GM21737 (cell line): ENCODE measurements at regions not wholly inside any gene's neighbourhood (a gene's known extent, or its start where the extent isn't known, plus 50 kb on each side); places are given as distances from the start of the nearest gene placed in this dataset.

Source experiments
- ATAC-seq: cut with Tn5 transposase; IDR thresholded peaks from one replicate; pipeline ENCODE4 v1.9.1; 2021; ENCODE audit warnings: mild to moderate bottlenecking, moderate library complexity; ENCODE audit not compliant: unreplicated experiment

DNA sequence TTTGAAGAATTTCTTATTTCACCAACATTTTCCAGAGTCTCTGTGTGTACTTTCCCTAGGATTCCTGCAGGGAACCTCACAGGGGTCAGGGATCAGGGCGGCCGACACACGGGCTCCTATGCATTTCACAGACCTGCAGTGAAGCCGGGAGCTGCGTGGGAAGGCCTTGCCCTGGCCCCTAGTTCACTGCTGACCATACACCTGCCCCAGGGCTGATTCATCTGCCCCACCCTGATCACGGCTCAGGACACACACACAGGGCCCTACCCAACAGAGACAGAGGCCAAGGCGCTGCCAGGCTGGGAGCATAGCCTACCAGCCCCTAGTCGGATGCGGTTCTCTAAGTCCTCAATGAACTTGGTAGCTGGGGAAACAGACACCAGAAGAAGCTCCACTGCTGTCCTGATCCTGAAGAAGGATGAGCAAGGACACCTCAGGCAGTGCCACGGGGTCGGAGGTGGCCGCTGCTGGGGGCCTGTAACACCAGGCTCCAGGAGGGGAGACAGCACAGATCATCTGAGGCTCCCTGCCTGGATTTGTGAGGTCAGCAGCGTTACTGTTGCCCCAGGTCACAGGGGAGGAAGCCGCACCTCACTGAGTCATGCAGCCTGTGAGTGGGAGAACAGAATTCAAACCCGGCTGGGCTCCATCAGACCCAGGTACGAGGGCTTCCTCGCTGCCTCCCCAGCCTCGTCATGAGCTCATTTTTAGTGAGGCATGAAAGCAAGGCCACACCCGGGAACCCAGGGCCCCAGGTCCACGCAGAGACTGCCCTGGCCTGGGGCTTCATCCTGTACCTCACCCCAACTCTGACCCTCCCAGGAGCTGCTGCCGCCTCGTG, 278.8 kb upstream of the PPP2R2D start:
- ATAC-seq: no peak

DNA sequence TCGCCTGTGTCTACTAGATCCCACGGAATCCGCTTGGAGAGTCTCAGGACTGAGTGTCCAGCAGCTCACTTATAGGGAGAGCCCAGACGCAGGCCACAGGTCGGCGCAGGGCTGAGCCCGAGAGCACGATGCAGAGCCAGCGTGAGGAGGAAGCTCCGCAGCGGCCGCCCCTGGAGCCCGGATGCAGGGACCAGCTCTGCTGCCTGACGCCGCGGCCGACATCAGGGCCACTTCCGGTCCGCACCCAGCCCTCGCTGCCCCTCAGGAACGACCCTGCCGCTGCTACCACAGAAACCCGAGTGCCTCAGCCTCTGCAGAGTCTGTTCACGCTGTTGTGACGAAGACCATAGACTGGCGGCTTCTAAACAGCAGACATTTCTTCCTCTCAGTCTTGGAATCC, 275.8 kb upstream of the PPP2R2D start:
- ATAC-seq: no peak

DNA sequence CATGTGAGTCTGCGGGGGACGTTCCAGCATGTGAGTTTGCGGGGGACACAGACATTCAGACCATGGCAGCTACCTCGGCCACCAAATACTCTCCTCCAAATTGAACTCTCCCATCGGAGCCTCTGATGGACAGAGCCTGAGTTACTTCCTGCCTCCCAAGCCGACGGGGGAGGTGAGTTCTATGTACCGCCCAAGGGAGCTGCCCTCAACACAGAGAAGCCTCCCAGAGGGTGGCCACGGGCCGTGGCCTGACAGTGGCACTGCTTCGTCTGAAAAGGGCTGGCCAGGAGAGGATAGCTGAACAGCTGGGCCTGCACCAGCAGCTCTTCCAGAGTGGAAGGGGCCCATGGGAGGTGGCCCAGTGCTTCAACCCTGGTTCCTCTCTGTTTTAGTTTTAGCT, 274.5 kb upstream of the PPP2R2D start:
- no peak for ATAC-seq

DNA sequence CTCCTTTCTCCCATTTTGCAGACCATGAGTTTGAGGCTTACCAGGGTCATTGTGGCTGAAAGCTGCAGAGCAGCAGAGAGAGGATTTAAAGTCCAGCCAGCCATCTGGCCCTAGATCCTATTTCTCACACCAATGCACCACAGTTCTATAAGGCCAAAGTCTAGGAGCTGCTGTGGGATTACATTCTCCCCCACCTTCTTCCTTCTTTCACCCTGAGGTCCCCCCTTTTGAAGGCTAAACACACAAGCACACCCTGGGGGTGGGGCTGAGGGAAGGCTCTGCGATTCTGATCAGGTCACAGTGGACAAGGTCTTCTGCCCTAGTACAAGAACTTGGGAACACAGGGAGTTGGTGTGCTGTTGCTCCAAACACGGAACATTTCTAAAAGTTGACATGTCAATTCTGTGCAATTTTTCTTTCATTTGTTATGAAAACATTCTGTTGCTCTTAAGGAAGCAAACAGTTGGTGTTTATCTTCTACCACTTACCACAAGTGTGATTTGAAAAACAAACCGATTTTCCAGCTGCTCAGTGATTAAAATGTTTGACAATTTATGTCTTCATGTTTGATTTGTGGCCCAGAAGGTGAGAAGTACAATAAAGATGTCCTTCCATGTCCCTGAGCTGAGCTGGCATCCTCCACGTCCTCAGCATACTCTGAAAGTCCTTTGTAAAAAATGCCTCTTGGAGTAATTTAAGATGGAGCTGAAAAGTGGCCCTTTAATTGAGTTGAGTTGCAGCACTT, 271.6 kb upstream of the PPP2R2D start:
- no peak for ATAC-seq

DNA sequence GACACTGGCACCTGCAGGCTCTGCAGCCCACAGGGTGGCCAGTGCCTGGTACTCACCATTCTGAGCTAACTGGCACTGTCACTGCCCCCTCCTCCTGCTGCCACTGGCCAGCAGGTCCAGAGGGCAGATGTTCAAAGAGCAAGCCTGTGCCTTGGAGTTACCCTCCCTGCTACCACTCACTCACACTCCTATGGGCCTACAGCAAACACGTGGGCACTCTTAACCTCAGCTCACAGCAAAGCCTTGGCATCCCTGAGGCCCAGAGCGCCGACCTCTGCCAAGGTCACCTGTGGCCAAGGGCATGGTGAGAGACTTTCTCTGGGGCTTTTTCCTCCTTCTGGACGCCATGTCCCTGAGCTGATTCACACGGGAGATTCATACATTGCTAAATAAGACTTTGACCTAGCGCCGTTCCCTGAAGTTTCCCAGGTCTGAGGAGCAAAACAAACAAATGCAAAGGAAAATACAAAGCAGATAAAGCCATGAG, 270.0 kb upstream of the PPP2R2D start:
- no peak for ATAC-seq

DNA sequence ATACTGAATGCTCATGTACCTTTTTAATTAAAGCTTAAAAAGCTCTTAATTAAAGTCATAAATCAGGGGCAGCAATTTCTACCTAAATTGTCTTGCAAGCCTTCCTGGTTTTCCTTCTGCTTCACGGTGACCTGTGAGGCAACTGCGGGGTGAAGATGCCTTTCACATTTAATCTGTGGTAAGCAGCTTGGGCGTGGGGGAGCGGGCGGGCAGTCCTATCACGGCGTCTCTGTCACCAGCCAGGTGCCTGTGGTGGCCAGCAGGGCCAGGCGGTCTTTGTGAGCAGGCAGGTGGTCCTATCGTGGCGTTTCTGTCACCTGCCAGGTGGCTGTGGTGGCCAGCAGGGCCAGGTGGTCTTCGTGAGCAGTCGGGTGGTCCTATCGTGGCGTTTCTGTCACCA, 269.2 kb upstream of the PPP2R2D start:
- ATAC-seq: no peak

DNA sequence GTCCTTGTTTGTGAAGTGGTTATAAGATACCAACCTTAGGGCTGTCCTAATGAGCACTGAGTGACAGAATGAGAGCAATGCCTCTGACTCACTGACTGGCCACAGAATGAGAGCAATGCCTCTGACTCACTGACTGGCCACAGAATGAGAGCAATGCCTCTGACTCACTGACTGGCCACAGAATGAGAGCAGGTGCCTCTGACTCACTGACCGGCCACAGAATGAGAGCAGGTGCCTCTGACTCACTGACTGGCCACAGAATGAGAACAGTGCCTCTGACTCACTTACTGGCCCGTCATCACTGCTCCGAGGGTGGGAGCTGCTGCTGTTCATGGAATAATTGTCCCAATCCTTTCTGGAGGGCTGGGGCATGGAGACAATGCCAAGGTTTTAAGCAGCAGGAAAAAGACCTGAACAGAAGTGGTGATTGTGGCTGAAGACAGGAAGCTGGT, 265.2 kb upstream of the PPP2R2D start:
- no peak for ATAC-seq

DNA sequence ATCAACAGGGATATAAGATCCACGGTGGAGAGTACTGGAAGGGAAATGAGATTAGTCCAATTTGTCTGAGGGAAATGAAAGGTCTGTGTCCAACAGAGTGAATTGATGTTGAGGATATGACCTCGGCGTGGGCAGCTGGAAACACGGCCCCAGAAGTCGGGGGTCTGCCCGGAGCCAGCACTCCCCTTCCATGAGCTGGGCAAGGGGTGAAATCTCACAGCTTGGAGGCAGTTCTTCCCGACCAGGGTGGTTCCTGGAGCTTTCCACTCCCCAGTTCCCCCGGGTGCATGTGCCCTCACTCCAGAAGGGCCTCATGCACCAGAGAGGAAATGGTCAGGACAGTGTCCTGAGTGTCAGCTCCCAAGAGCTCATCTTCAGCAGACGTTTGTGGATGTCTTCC, 264.7 kb upstream of the PPP2R2D start:
- ATAC-seq: no peak

DNA sequence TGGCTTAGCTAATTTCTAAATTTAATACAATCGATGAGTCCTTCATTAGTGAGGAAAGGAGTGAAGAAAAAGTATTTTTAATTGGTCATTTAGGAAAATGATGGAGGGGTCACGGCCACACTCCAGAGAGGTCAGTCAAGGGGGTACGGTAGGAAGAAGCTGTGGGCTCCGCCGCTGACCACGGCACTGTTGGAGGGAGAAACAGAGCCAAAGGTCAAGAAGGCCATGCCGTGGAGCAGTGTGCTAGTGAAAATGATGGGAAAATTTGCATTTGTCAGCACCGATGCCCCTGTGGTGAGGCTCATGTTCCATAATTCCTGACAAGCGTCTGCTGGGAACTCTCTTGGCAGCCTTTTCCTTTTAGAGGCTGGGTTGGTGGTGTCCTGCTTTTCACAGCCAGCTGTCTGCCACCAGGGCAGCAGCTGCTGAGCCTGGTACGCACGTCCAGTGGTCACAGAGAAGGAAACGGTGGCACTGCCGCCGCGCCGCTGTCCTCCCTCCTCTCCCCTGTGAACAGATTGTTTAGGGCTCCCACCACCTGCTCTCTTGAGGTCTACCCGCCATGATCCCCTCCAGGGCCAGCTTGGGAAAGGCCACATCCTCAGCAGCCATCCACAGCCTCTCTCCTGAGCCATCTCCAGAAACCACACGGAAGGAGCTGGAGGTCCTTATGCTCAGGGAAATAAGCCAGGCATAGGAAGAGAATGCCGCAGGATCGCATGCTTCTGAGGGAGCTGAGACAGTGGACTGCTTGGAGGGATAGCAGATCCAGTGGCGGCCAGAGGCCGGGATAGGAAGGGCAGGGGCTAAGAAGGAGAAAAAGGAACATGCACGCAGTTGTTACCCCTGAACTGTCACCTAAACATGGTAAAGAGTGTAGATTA, 263.7 kb upstream of the PPP2R2D start:
- no peak for ATAC-seq

DNA sequence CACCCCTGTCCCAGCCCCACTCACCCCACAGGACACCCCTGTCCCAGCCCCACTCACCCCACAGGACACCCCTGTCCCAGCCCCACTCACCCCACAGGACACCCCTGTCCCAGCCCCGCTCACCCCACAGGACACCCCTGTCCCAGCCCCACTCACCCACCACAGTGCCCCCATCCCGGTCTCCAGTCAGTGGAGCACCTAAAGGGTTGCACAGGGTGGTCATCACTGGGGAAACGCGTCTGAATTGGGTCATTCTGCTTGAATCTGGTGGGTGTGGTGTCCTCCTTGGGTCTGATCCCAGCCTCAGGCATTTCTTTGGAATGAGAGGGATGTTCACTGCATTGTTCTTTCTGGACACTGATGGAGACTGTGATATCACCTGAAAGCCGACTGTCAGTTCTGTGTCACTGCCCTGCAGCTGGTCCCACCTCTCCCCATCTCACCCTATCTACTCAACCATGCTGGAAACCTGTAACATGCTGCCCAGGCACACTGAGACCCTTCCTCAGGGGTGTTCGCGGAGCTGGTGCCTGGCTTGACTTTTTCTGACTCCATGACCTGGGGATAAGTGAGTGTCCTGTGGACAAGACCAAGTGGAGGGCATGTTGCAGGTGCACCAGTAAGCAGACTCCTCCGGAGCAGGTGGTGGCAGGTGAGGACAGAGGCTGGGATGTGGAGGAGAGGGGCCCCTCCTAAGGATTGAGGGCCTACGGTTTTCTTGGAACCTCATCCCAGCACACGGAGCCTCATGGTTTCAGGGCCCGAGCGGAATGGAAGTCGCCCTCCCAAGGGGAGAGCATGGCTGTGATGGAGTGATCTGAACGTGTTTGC, 262.5 kb upstream of the PPP2R2D start:
- no peak for ATAC-seq

DNA sequence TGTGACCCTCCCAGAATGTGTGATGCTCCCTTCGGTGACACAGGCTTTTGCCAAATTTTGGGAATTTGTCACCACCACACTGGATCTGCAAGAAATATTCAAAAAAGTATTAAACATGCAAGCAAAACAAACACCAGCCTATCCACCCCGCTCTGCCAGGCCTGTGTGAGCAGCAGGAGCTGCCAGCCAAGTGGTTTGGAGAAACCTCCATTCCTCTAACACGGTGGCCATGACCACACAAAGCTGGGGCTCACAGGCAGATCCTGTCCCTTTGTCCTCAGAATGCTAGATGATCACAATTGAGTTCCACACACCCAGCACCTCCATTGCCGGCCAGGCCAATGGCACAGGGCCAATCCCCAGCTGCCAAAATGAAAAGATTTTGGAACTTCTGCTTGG, 261.9 kb upstream of the PPP2R2D start:
- no peak for ATAC-seq

DNA sequence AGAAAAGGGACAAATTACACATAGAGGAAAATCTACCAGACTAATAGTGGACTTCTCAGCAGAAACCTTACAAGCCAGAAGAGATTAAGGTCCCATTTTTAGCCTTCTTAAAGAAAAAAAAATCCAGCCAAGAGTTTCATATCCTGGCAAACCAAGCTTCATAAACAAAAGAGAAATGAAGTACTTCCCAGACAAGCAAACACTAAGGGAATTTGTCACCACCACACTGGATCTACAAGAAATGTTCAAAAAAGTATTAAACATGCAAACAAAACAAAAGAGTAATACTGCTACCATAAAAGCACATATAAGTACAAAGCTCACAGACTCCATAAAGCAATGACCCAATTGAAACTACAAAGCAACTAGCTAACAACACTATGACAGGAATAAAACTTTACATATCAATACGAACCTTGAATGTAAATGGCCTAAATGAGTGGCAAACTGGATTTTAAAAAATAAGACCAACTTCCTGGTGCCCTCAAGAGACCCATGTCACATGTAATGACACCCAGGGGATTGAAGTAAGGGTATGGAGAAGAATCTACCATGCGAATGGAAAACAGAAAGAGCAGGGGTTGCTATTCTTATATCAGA, 260.7 kb upstream of the PPP2R2D start:
- no peak for ATAC-seq

DNA sequence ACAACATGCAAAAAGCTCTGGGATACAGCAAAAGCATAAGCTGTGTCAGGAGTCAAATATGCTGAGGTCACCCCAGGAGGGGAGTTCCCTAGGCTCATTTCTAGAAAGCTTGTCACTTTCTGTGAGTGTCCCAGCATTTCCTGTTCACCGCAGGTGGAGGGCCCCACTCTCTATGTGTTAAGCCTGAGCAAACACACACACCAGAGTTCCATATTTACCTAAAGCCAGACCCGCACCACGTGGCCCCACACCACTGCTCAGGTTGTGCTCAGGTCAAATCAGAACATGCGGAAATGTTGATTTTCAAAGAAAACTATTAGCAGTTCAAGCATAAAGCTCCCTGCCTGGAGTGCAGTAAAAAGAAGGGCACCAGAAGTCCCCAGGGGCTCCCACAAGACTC, 259.6 kb upstream of the PPP2R2D start:
- peak; percentile 98 for ATAC-seq

DNA sequence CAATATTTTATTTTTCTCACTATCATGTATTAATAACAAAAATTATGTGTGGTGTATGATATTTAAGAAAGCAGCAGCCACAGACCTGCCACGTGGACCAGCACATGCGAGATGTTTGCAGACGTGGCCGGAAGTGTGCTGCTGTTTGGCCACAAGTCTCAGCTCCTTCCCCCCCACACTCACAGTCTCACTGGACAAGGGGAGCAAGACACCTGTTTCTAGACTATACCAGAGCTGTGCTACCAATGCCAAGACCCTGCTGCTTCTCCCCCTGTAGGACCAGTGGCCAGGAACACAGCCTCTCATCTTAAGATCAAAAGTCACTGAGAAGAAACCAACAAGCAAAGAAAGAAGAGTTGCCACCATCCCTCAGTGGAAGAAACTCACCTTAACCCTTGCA, 258.9 kb upstream of the PPP2R2D start:
- no peak for ATAC-seq

DNA sequence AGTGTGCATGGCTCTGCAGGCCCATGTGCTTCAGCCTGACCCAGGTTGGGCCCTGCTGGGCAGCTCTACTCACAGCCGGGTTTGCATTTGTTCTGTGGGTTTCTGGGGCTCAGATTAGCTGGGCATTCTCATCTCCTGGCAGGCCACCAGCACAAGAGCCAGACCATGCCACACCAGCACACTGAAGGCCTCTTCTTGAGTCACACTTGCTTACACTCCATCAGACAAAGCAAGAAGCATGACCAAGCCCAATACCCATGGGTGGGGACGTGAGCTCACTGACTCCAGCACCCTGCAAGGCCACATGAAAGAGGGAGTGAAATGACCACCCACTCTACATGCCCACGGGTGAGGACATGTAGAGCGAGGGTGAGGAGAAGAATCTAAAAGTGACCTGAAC, 257.8 kb upstream of the PPP2R2D start:
- ATAC-seq: no peak

DNA sequence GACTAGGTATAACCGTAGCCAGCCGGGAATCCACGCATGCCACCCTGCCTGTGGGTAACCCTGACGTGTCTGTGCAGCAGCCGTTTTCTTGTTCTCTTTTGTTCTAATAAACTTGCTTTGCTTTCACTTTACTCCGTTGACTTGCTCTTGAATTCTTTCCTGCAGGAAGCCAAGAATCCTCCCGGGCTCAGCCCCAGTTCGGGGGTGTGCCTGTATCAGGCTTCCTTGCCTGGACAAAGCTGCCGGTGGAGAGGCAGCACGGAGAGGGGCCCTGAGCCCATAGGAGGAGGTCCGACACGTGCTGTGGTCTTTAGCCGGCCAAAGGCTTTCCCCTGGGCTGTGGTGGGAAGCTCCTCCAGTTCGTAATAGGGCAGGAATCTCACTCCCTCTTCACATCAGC, 256.5 kb upstream of the PPP2R2D start:
- no peak for ATAC-seq

DNA sequence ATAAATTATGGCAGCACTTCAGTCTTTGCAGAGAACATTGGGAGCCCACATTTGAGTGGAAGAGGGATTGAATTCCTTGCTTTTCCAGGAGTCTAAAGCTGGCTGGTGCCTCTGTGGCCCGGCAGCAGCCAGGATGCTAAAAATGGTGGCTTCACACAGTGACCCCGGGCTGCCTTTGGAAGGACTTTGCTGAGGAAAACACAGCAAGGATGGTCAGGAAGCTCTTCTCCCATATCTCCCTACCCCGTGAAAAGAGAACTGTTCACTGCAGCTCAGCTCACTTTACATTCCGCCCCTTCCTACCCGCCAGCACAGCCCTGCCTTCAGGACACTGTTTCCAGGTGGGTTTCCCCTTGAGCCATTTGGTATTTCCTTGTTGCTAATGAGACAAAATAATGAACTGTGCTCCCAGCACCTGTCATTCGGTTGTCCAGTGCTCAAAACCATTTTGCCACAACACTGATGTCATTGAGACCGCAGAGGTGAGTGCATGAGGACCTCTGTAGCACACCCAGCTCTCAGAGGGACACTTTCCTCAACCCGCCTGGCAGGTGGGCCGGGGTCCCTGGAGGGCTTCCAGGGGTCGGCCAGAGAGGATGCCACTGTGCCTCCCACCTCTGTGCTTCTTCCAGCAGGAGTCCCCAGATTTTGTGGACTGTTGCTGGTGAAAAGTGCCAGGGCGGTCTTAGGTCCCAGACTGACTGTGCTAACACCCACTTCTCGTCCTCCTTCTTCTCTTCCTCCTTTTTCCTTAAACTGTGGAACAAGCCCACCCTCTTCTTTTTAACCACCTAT, 255.7 kb upstream of the PPP2R2D start:
- ATAC-seq: no peak

DNA sequence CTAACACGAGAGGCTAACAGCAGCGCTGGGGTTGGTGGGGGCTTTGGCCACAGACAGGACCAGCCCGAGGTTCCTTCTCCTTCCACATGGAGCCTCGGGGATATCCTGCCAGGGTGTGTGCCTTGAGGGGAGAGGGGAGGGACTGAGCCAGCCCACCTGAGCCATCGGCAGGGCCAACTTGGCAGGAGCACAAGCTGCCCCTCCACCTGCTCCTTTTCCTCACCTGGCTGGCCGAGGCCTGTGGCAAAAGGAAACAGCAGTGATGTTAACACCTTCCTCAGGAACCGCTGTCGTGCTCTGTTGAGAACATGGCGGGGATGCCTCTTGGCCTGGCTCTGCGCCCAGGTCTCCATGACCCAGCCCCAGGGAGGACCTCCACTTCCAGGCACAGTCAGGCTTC, 255.1 kb upstream of the PPP2R2D start:
- ATAC-seq: no peak
